D721Med (cell line): ENCODE measurements at regions not wholly inside any gene's neighbourhood (a gene's known extent, or its start where the extent isn't known, plus 50 kb on each side); places are given as distances from the start of the nearest gene placed in this dataset.

ENCODE experiments used
- DNase-seq: peaks from one replicate; pipeline ENCODE4 v3.0.0; 2011; ENCODE audit warnings: low spot score; ENCODE audit not compliant: insufficient read length
- FAIRE-seq: peaks from 2 replicates; lab custom pipeline; 2011; peaks lifted over from hg19 to GRCh38; lab: Jason Lieb, UNC
- CTCF ChIP-seq: IDR thresholded peaks from 2 replicates; pipeline ENCODE4 v1.5.1; 2012; ENCODE audit warnings: mild to moderate bottlenecking, control low read depth; ENCODE audit not compliant: insufficient read depth; ENCODE audit errors: missing control alignments

DNA sequence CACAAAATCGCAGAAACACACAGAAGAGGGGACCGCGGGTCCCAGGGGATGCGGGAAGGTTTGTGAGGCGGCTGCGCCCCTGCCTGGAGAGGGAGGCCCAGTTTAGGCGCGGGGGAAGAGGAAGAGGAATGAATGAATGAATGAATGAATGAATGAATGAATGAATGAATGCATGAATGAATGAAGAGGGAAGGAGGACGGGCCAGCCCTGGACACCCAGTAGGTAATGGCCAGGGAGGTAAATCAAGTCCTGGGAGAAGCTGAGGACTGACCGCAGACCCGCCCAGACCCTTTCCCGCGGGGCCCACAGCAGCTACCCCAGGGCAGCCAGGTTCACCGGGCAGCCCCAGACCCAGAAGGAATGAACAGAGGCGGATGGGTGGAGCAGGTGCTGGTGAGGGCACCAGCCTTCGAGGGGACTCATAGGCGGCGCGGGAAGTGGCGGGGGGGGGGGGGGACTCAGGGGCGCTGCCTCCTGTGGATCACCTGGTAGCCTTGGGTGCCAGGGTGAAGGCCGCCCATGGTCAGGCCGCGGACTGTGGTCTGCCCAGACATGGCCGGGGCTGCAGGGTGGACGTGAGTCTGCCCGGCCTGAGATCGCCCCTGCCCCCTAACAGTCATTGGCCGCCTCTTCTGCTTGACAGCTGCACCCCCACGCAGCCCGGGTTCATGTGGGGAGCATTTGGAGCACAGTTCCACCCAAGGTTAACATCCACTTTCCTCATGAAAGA, 192.0 kb upstream of the PDE10A start:
- DNase-seq = no peak

GRCh38 chr6:165854061-165854862, 191.2 kb upstream of the PDE10A start:
- FAIRE-seq (no peak), DNase-seq (no peak)
- no peak for TF ChIP-seq CTCF

More for the DNA sequence above, 192.0 kb upstream of the PDE10A start:
- no peak for FAIRE-seq
- TF ChIP-seq CTCF = no peak

DNA sequence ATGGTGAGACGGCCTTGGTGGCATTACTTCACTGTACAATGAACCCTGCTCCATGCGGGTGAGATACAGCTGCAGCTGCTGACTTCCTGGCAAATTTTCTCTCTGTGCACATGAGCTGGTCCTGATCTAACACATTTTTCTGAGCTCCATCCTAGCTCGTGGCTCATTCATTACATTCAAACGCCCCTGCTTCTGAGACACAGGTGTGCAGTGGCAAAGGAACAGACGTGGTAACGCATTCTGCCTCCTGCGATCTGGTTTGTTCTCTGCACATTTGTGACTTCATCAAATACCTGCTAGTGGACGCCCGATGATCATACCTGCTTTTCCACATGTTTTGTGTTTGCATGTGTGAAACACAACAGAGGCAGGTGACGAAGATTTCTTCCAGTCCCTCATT, 189.6 kb upstream of the PDE10A start:
- DNase-seq = no peak
- no peak for FAIRE-seq
- TF ChIP-seq CTCF = no peak

DNA sequence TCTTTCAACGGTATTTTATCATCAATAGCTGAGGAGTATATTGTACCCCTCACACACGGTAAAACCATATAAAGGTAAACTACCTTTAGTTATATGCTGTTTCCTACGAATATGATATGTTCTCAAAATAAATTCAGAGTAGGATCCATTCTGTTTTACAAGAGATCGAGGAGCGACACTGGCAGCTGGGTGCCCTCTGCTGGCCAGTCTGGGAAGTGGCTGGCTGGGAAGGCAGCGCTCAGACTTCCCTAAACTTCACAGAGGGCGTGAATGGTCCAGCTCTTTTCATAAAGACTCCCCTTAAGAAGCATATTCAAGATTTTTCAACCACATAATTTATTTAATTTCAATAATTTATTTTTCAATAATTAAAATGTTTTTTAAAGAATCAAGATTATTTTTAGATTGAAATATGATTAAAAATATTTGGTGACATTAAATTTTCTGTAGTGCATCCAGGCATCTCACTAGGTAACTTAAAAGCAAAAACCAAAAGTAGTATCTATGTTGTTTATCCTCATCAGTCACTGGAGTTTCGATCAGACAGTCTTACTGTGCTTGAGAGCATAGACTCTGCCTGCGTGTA, 187.5 kb upstream of the PDE10A start:
- FAIRE-seq = no peak
- peak; percentile 92 for TF ChIP-seq CTCF
- DNase-seq = peak; percentile 31

- DNase-seq (no peak), FAIRE-seq (no peak)
- TF ChIP-seq CTCF = no peak
These were observed 186.7 kb upstream of the PDE10A start for GRCh38 chr6:165849534-165850430.

GRCh38 chr6:165848086-165848426, 185.0 kb upstream of the PDE10A start:
- FAIRE-seq (no peak), DNase-seq (no peak)
- no peak for TF ChIP-seq CTCF
